ENCODE measurements at regions not wholly inside any gene's neighbourhood (a gene's known extent, or its start where the extent isn't known, plus 50 kb on each side); places are given as distances from the start of the nearest gene placed in this dataset.

GRCh38 chr11:38176686-38177322, 1578.8 kb upstream of the RAG2 start (continued):
- TF ChIP-seq PRRX2 (CRISPR knock-in tag; IDR thresholded peaks at IDR 0.05), result no peak

- H3K9me3 Mint-ChIP-seq, result peaks cover 62% of the 10 kb centered on the region
- ATAC-seq (no peak), DNase-seq (ENCODE audit: low spot score) (no peak)
- TF ChIP-seq USF2 (CRISPR knock-in tag; IDR thresholded peaks at IDR 0.05), result no peak
- TF ChIP-seq PRDM15 (CRISPR knock-in tag; IDR thresholded peaks at IDR 0.05), result no peak
- no peak for TF ChIP-seq CBFB (CRISPR knock-in tag; IDR thresholded peaks at IDR 0.05; ENCODE audit: low read depth)
- no peak for TF ChIP-seq MAX (CRISPR knock-in tag; IDR thresholded peaks at IDR 0.05)
- TF ChIP-seq ESRRA (CRISPR knock-in tag; IDR thresholded peaks at IDR 0.05; ENCODE audit: borderline replicate concordance), result no peak
- TF ChIP-seq ATF1 (CRISPR knock-in tag; IDR thresholded peaks at IDR 0.05), result no peak
- no peak for TF ChIP-seq CREM (CRISPR knock-in tag; IDR thresholded peaks at IDR 0.05)
- TF ChIP-seq ZBTB21 (CRISPR knock-in tag; IDR thresholded peaks at IDR 0.05; ENCODE audit: borderline replicate concordance), result no peak
- no peak for TF ChIP-seq ZNF416 (CRISPR knock-in tag; IDR thresholded peaks at IDR 0.05)
- TF ChIP-seq EMX1 (CRISPR knock-in tag; IDR thresholded peaks at IDR 0.05), result no peak
- TF ChIP-seq SMAD3 (CRISPR knock-in tag; IDR thresholded peaks at IDR 0.05; ENCODE audit: borderline replicate concordance), result no peak
- no peak for TF ChIP-seq FOXJ3 (CRISPR knock-in tag; IDR thresholded peaks at IDR 0.05; ENCODE audit: borderline replicate concordance)
- no peak for TF ChIP-seq SOX15 (CRISPR knock-in tag; IDR thresholded peaks at IDR 0.05)
- TF ChIP-seq JUN (CRISPR knock-in tag; IDR thresholded peaks at IDR 0.05), result no peak
- TF ChIP-seq PRRX2 (CRISPR knock-in tag; IDR thresholded peaks at IDR 0.05), result no peak
- no peak for TF ChIP-seq ZBTB43 (CRISPR knock-in tag; IDR thresholded peaks at IDR 0.05)
- no peak for TF ChIP-seq ZNF219 (CRISPR knock-in tag; IDR thresholded peaks at IDR 0.05; ENCODE audit: borderline replicate concordance)
- H3K36me3 Mint-ChIP-seq, result peaks cover 35% of the 10 kb centered on the region
- ChIA-PET CTCF (no interaction called here), POLR2A (no interaction called here)
- no peak overlapping the region for H3K27ac Mint-ChIP-seq
- H3K4me3 Mint-ChIP-seq, result no peak overlapping the region
- no peaks in the 10 kb centered on the region for H3K4me1 Mint-ChIP-seq
- H3K27me3 Mint-ChIP-seq (ENCODE audit: low read depth), result no peaks in the 10 kb centered on the region
Measured at GRCh38 chr11:38173676-38174075, 1575.6 kb upstream of the RAG2 start.

GRCh38 chr11:38169286-38169685, 1571.2 kb upstream of the RAG2 start:
- Mint-ChIP-seq H3K9me3 (peaks cover 69% of the 10 kb centered on the region), H3K4me3 (no peak overlapping the region), H3K36me3 (peaks cover 53% of the 10 kb centered on the region), H3K4me1 (no peaks in the 10 kb centered on the region), H3K27ac (no peak overlapping the region), H3K27me3 (ENCODE audit: low read depth) (peaks cover 9% of the 10 kb centered on the region)
- no peak for ATAC-seq
- CTCF ChIA-PET, result no interaction called here
- no peak for DNase-seq (ENCODE audit: low spot score)
- POLR2A ChIA-PET, result no interaction called here
- TF ChIP-seq ZNF425 (CRISPR knock-in tag; conservative IDR thresholded peaks at IDR 0.05) (no peak), NFATC4 (CRISPR knock-in tag; IDR thresholded peaks at IDR 0.05) (no peak), PRDM15 (CRISPR knock-in tag; IDR thresholded peaks at IDR 0.05) (no peak), SP1 (CRISPR knock-in tag; conservative IDR thresholded peaks at IDR 0.05) (no peak), ZNF416 (CRISPR knock-in tag; IDR thresholded peaks at IDR 0.05) (no peak), ZNF219 (CRISPR knock-in tag; IDR thresholded peaks at IDR 0.05; ENCODE audit: borderline replicate concordance) (no peak), E2F5 (CRISPR knock-in tag; IDR thresholded peaks at IDR 0.05) (no peak), RORB (CRISPR knock-in tag; IDR thresholded peaks at IDR 0.05) (no peak)

All from WTC11 (cell line).